A549 (cell line): ENCODE measurements at regions not wholly inside any gene's neighbourhood (a gene's known extent, or its start where the extent isn't known, plus 50 kb on each side); places are given as distances from the start of the nearest gene placed in this dataset.

Source experiments
- ATAC-seq, 2 experiments: fragments of 200-7000 bp in 1 of 2; fragments of >200 bp in 1 of 2; cut with Nextera tagmentation in 1 of 2; cut with Tn5 transposase in 1 of 2; 3 replicates each; pipeline versions ENCODE4 v1.8.0 to v1.9.1; 2018 to 2020; ENCODE audit warnings: mild to moderate bottlenecking in 1 of 2, moderate library complexity in 1 of 2
- CTCF ChIA-PET: fragments of 300-600 bp; sonication (Branson Sonifier 250); formaldehyde crosslinking; extraction: SDS; loops from one replicate; lab custom pipeline; 2021; ENCODE audit warnings: antibody characterized with exemption, inconsistent platforms; lab: Yijun Ruan, JAX
- POLR2A ChIA-PET: fragments of 350-600 bp; formaldehyde crosslinking; extraction: SDS; loops from one replicate; lab custom pipeline; 2021; ENCODE audit warnings: antibody characterized with exemption, inconsistent platforms; lab: Yijun Ruan, JAX
- DNase-seq, 2 experiments: peaks; one replicate each; pipeline versions ENCODE4 v3.0.0 to v3.0.0-alpha.2; 2011 to 2016; ENCODE audit warnings: low read depth in 1 of 2, low spot score in 1 of 2
- FAIRE-seq: peaks from 2 replicates; lab custom pipeline; 2011; peaks lifted over from hg19 to GRCh38; lab: Jason Lieb, UNC
- H3K27ac ChIP-seq, 2 experiments: fragments of >200 bp; sonication (Bioruptor Twin); formaldehyde crosslinking; 3 replicates each; pipeline ENCODE4 v1.5.1; 2016 to 2017
- H3K4me1 ChIP-seq: fragments of >200 bp; sonication (Bioruptor Twin); formaldehyde crosslinking; 3 replicates; pipeline ENCODE4 v1.6.1; 2016
- H3K4me2 ChIP-seq: fragments of >200 bp; sonication (Bioruptor Twin); formaldehyde crosslinking; 3 replicates; pipeline ENCODE4 v1.6.1; 2016
- H3K4me3 ChIP-seq: fragments of >200 bp; sonication (Bioruptor Twin); formaldehyde crosslinking; 3 replicates; pipeline ENCODE4 v1.5.1; 2016
- H3K9me3 ChIP-seq: fragments of >200 bp; sonication (Bioruptor Twin); formaldehyde crosslinking; 3 replicates; pipeline ENCODE4 v1.6.1; 2016
- BHLHE40 ChIP-seq: IDR thresholded peaks from 2 replicates; pipeline ENCODE4 v1.6.1; 2012; ENCODE audit warnings: low read depth, low read length, inconsistent platforms
- CEBPB ChIP-seq, 2 experiments: fragments of >200 bp in 1 of 2; sonication (Bioruptor Twin) in 1 of 2; formaldehyde crosslinking in 1 of 2; IDR thresholded peaks; 2 replicates each; pipeline ENCODE4 v1.6.1; 2012 to 2016
- CHD4 ChIP-seq: fragments of 200-600 bp; sonication (generic); IDR thresholded peaks from 2 replicates; pipeline ENCODE4 v1.6.1; 2016; ENCODE audit warnings: antibody characterized with exemption, mild to moderate bottlenecking, borderline replicate concordance
- EHMT2 ChIP-seq: fragments of 200-600 bp; sonication (generic); IDR thresholded peaks from 2 replicates; pipeline ENCODE4 v1.6.1; 2016; ENCODE audit warnings: antibody characterized with exemption, low read depth, mild to moderate bottlenecking, moderate library complexity
- FOSB ChIP-seq: fragments of 250-450 bp; sonication (Bioruptor Pico); IDR thresholded peaks from 2 replicates; pipeline ENCODE4 v1.5.0; 2020; ENCODE audit warnings: mild to moderate bottlenecking, moderate library complexity
- GATA3 ChIP-seq: IDR thresholded peaks from 2 replicates; pipeline ENCODE4 v1.6.1; 2012; ENCODE audit warnings: borderline replicate concordance
- HOXA7 ChIP-seq: fragments of 250-450 bp; sonication (Bioruptor Pico); IDR thresholded peaks from 2 replicates; pipeline ENCODE4 v1.5.0; 2020; ENCODE audit warnings: mild to moderate bottlenecking, moderate library complexity
- HOXB13 ChIP-seq: fragments of 250-450 bp; sonication (Bioruptor Pico); IDR thresholded peaks from 2 replicates; pipeline ENCODE4 v1.5.0; 2020; ENCODE audit warnings: low read depth, mild to moderate bottlenecking, moderate library complexity
- MYC ChIP-seq: IDR thresholded peaks from 2 replicates; pipeline ENCODE4 v1.6.1; 2012; ENCODE audit warnings: mild to moderate bottlenecking, inconsistent platforms, low read length, improper control_type of control experiment, borderline replicate concordance
- NR3C1 ChIP-seq: fragments of >200 bp; sonication (Bioruptor Twin); formaldehyde crosslinking; IDR thresholded peaks from 3 replicates; pipeline ENCODE4 v1.6.1; 2017
- POLR2A ChIP-seq: IDR thresholded peaks from 2 replicates; pipeline ENCODE4 v1.6.1; 2012; ENCODE audit warnings: mild to moderate bottlenecking, low read length
- POLR2AphosphoS2 ChIP-seq: conservative IDR thresholded peaks from 2 replicates; pipeline ENCODE4 v1.6.1; 2012; ENCODE audit warnings: low read length, improper control_type of control experiment, inconsistent platforms
- RAD21 ChIP-seq, 2 experiments: fragments of >200 bp in 1 of 2; sonication (Bioruptor Twin) in 1 of 2; formaldehyde crosslinking in 1 of 2; IDR thresholded peaks in 1 of 2; conservative IDR thresholded peaks in 1 of 2; 2 replicates in 1 of 2; 3 replicates in 1 of 2; pipeline ENCODE4 v1.6.1; 2012 to 2018; ENCODE audit warnings: inconsistent platforms in 1 of 2
- RARB ChIP-seq: fragments of 250-450 bp; sonication (Bioruptor Pico); IDR thresholded peaks from 2 replicates; pipeline ENCODE4 v1.8.0; 2021; ENCODE audit warnings: mild to moderate bottlenecking, moderate library complexity
- SMC3 ChIP-seq: fragments of >200 bp; sonication (Bioruptor Twin); formaldehyde crosslinking; IDR thresholded peaks from 3 replicates; pipeline ENCODE4 v1.6.1; 2018; ENCODE audit warnings: inconsistent platforms
- ZC3H11A ChIP-seq: fragments of 450-650 bp; IDR thresholded peaks from 2 replicates; pipeline ENCODE4 v1.6.1; 2014; ENCODE audit warnings: antibody characterized with exemption, mild to moderate bottlenecking
- ZFP36 ChIP-seq: fragments of 450-650 bp; IDR thresholded peaks from 2 replicates; pipeline ENCODE4 v1.6.1; 2014; ENCODE audit warnings: borderline replicate concordance; ENCODE audit not compliant: partially characterized antibody
- WGBS: methylation state at CpG from one replicate; pipeline ENCODE4 v1.1.6; 2017; ENCODE audit errors: missing lambda C conversion rate; 5-methylcytosine and 5-hydroxymethylcytosine counted together
- TF ChIP-seq, protein P1 (sequence below): IDR thresholded peaks from 2 replicates; pipeline ENCODE4 v1.6.1; 2012; ENCODE audit warnings: low read depth, borderline replicate concordance
- TF ChIP-seq, protein P2 (sequence below): fragments of 200-600 bp; sonication (generic); IDR thresholded peaks from 2 replicates; pipeline ENCODE4 v1.6.1; 2016; ENCODE audit warnings: antibody characterized with exemption, mild to moderate bottlenecking, moderate library complexity
- TF ChIP-seq, protein P3 (sequence below): fragments of >200 bp; sonication (Bioruptor Twin); formaldehyde crosslinking; IDR thresholded peaks from 2 replicates; pipeline ENCODE4 v1.6.1; 2016
- TF ChIP-seq, protein P4 (sequence below): IDR thresholded peaks from 2 replicates; pipeline ENCODE4 v1.6.1; 2012

DNA sequence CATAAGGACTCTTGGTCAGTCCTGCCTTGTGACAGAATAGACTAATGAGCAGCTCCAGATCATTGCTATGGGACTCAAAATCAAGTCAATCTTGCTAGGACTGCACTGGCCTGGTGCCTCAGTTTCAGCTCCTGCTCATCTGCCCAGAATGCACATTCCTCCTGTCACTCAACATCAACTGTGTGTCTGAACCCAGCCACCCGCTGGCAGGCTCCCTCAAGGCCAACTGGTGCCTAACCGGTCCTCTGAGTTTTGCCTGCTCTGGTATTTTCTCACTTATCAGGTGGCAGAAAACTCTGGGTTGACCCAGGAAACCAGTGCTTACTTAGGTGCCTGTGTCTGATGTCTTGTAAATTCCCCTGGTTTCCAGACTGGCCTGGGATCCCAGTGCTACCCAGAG is 297.7 kb downstream of the DHX35 start:
- no peak for DNase-seq
- ATAC-seq = no peak
- Histone ChIP-seq H3K4me2 (no peak overlapping the region), H3K9me3 (no peaks in the 10 kb centered on the region), H3K4me1 (no peaks in the 10 kb centered on the region), H3K27ac (no peak overlapping the region), H3K4me3 (no peak overlapping the region)
- POLR2A ChIA-PET = no interaction called here
- FAIRE-seq = no peak
- CTCF ChIA-PET = interaction anchor here (2.3 kb wide), 1 partner anchor 9 kb away, joined by 11 read pairs; no protein-coding TSS in a partner anchor
- TF ChIP-seq, protein P1, sequence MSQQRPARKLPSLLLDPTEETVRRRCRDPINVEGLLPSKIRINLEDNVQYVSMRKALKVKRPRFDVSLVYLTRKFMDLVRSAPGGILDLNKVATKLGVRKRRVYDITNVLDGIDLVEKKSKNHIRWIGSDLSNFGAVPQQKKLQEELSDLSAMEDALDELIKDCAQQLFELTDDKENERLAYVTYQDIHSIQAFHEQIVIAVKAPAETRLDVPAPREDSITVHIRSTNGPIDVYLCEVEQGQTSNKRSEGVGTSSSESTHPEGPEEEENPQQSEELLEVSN = no peak
- TF ChIP-seq HOXB13 = no peak
- TF ChIP-seq BHLHE40 = no peak
- 47% methylated on average over 2 of the region's 2 CpGs for whole genome bisulfite sequencing

DNA sequence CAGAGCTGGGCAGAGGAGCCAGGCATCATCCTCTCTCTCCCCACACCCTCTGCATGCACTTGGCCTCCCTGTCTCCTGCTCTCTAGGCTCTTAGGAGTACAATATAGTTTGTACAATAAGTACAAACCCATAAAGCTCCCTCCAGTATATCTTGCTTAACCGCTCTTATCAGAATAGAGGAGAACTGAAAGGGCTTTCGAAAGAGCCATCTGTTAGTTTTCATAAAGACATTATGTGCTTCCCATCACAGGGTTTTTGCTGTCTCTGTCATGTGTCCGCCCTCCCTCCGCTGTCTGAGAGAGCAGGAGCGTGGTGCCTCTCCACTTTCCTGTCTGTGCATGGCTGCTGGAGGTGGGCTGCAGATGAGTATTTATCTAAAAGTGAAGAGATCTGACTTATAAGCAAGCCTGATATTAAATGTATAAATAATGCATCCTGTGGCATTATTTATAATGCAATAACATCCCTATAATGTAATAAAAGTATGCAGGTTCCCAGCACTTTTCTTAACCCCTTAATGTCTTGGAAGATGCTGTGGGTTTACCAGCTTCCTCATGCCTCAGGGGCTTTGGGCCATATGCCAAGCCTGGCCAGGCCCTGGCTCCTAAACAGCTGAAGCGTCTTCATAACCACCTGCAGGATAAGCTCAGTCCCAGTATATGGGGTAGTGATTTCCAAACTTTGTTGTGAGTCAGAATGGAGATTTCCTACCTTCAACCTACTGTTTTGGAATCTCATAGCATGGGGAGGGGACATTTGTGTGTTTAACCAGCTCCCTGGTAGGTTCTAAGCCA is 297.1 kb downstream of the DHX35 start:
- no peak overlapping the region for H3K4me2 ChIP-seq
- no peak overlapping the region for H3K27ac ChIP-seq
- FAIRE-seq = no peak
- no peaks in the 10 kb centered on the region for H3K4me1 ChIP-seq
- 20% methylated on average over 6 of the region's 6 CpGs for WGBS
- POLR2A ChIA-PET = no interaction called here
- CTCF ChIA-PET = interaction anchor here (2.3 kb wide), 1 partner anchor 9 kb away, joined by 11 read pairs; no protein-coding TSS in a partner anchor
- TF ChIP-seq ZFP36 (no peak), RARB (CRISPR knock-in tag) (no peak), GATA3 (no peak), POLR2AphosphoS2 (no peak), FOSB (no peak), HOXA7 (no peak), EHMT2 (no peak), SMC3 (no peak), ZC3H11A (no peak), NR3C1 (no peak), MYC (no peak), POLR2A (no peak), CEBPB (IDR thresholded peaks at IDR 0.05) (no peak), CHD4 (no peak), RAD21 (conservative IDR thresholded peaks at IDR 0.05 in 1 of 2, IDR thresholded peaks at IDR 0.05 in 1 of 2) (no peak)
- TF ChIP-seq, protein P2, sequence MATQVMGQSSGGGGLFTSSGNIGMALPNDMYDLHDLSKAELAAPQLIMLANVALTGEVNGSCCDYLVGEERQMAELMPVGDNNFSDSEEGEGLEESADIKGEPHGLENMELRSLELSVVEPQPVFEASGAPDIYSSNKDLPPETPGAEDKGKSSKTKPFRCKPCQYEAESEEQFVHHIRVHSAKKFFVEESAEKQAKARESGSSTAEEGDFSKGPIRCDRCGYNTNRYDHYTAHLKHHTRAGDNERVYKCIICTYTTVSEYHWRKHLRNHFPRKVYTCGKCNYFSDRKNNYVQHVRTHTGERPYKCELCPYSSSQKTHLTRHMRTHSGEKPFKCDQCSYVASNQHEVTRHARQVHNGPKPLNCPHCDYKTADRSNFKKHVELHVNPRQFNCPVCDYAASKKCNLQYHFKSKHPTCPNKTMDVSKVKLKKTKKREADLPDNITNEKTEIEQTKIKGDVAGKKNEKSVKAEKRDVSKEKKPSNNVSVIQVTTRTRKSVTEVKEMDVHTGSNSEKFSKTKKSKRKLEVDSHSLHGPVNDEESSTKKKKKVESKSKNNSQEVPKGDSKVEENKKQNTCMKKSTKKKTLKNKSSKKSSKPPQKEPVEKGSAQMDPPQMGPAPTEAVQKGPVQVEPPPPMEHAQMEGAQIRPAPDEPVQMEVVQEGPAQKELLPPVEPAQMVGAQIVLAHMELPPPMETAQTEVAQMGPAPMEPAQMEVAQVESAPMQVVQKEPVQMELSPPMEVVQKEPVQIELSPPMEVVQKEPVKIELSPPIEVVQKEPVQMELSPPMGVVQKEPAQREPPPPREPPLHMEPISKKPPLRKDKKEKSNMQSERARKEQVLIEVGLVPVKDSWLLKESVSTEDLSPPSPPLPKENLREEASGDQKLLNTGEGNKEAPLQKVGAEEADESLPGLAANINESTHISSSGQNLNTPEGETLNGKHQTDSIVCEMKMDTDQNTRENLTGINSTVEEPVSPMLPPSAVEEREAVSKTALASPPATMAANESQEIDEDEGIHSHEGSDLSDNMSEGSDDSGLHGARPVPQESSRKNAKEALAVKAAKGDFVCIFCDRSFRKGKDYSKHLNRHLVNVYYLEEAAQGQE = no peak
- TF ChIP-seq, protein P3, sequence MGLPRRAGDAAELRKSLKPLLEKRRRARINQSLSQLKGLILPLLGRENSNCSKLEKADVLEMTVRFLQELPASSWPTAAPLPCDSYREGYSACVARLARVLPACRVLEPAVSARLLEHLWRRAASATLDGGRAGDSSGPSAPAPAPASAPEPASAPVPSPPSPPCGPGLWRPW = no peak
- TF ChIP-seq, protein P4, sequence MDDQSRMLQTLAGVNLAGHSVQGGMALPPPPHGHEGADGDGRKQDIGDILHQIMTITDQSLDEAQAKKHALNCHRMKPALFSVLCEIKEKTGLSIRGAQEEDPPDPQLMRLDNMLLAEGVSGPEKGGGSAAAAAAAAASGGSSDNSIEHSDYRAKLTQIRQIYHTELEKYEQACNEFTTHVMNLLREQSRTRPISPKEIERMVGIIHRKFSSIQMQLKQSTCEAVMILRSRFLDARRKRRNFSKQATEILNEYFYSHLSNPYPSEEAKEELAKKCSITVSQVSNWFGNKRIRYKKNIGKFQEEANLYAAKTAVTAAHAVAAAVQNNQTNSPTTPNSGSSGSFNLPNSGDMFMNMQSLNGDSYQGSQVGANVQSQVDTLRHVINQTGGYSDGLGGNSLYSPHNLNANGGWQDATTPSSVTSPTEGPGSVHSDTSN = no peak
- TF ChIP-seq, all 56 proteins: peak for 0
- ATAC-seq (no peak), DNase-seq (no peak)
- Histone ChIP-seq H3K9me3 (no peaks in the 10 kb centered on the region), H3K4me3 (no peak overlapping the region)
